Breast epithelium (tissue), 4 donors: ENCODE measurements at regions not wholly inside any gene's neighbourhood (a gene's known extent, or its start where the extent isn't known, plus 50 kb on each side); places are given as distances from the start of the nearest gene placed in this dataset.

Experiments used
- DNase-seq, 2 donors: peaks; one replicate each; pipeline ENCODE4 v3.0.0-alpha.2; 2019; ENCODE audit warnings: low spot score in 2 of 2
- H3K27ac ChIP-seq, 2 donors: fragments of 200-600 bp; sonication (generic) in 1 of 2; one replicate each; pipeline ENCODE4 v1.5.1; 2016 to 2019; ENCODE audit warnings: mild to moderate bottlenecking in 1 of 2
- H3K27me3 ChIP-seq, 2 donors: fragments of 200-600 bp; sonication (generic) in 1 of 2; one replicate each; pipeline versions ENCODE4 v1.5.1 to v1.6.0; 2017 to 2019; ENCODE audit warnings: control low read depth in 1 of 2, mild to moderate bottlenecking in 1 of 2
- H3K36me3 ChIP-seq: fragments of 200-600 bp; one replicate; pipeline ENCODE4 v1.5.1; 2019
- H3K4me1 ChIP-seq, 2 donors: fragments of 200-600 bp; sonication (generic); one replicate each; pipeline ENCODE4 v1.5.1; 2016 to 2019; ENCODE audit warnings: control low read depth in 1 of 2
- H3K4me3 ChIP-seq, 3 donors: fragments of 200-600 bp; sonication (generic); 1 replicate in 2 of 3; 2 replicates in 1 of 3; pipeline ENCODE4 v1.5.1; 2016 to 2019; ENCODE audit warnings: mild to moderate bottlenecking in 3 of 3, moderate library complexity in 2 of 3
- H3K9me3 ChIP-seq, 2 donors: fragments of 200-600 bp; sonication (generic) in 1 of 2; one replicate each; pipeline ENCODE4 v1.5.1; 2016 to 2019; ENCODE audit warnings: control low read depth in 1 of 2
- CTCF ChIP-seq, 3 donors: fragments of 450-650 bp; IDR thresholded peaks; one replicate each; pipeline ENCODE4 v1.5.1; 2016 to 2017; ENCODE audit warnings: antibody characterized with exemption in 3 of 3, mild to moderate bottlenecking in 3 of 3, moderate library complexity in 3 of 3
- POLR2A ChIP-seq: fragments of 450-650 bp; IDR thresholded peaks from one replicate; pipeline ENCODE4 v1.6.1; 2016; ENCODE audit warnings: antibody characterized with exemption, mild to moderate bottlenecking, moderate library complexity
- POLR2AphosphoS5 ChIP-seq, 3 donors: sonication (generic); formaldehyde crosslinking; IDR thresholded peaks; one replicate each; pipeline ENCODE4 v1.6.1; 2017; ENCODE audit warnings: antibody characterized with exemption in 3 of 3
- intact Hi-C: fragments of 100-400 bp; cut with DNase I; formaldehyde crosslinking; loops from one replicate; pipeline ENCODE4 v1.15.1; 2023; ENCODE audit warnings: low total_unique reads

GRCh38 chr7:18401757-18402156 is 93.8 kb upstream of the HDAC9 start:
- TF ChIP-seq CTCF (IDR thresholded peaks at IDR 0.05) = no peak
- Histone ChIP-seq H3K27me3 (no peaks in the 10 kb centered on the region), H3K36me3 (no peaks in the 10 kb centered on the region), H3K4me1 (no peaks in the 10 kb centered on the region), H3K27ac (no peak overlapping the region), H3K4me3 (no peak overlapping the region), H3K9me3 (no peaks in the 10 kb centered on the region)
- DNase-seq = no peak
- intact Hi-C loops = no loop called here

GRCh38 chr7:18402488-18403183 is 92.9 kb upstream of the HDAC9 start:
- Histone ChIP-seq H3K4me3 (no peak overlapping the region), H3K9me3 (no peaks in the 10 kb centered on the region), H3K27ac (no peak overlapping the region), H3K27me3 (no peaks in the 10 kb centered on the region), H3K4me1 (no peaks in the 10 kb centered on the region), H3K36me3 (no peaks in the 10 kb centered on the region)
- DNase-seq = no peak
- TF ChIP-seq CTCF (IDR thresholded peaks at IDR 0.05) = no peak
- intact Hi-C loops = no loop called here

GRCh38 chr7:18405726-18406125 is 89.8 kb upstream of the HDAC9 start:
- DNase-seq = no peak
- no peak for TF ChIP-seq POLR2AphosphoS5 (IDR thresholded peaks at IDR 0.05)
- TF ChIP-seq CTCF (IDR thresholded peaks at IDR 0.05) = no peak
- TF ChIP-seq POLR2A = no peak
- Histone ChIP-seq H3K36me3 (no peaks in the 10 kb centered on the region), H3K9me3 (no peaks in the 10 kb centered on the region), H3K4me1 (no peaks in the 10 kb centered on the region), H3K4me3 (no peak overlapping the region), H3K27ac (no peak overlapping the region), H3K27me3 (no peaks in the 10 kb centered on the region)
- intact Hi-C loops = no loop called here

- DNase-seq = no peak
- Histone ChIP-seq H3K27me3 (no peaks in the 10 kb centered on the region), H3K36me3 (no peaks in the 10 kb centered on the region), H3K9me3 (no peaks in the 10 kb centered on the region), H3K4me3 (no peak overlapping the region), H3K27ac (no peak overlapping the region), H3K4me1 (no peaks in the 10 kb centered on the region)
- TF ChIP-seq POLR2AphosphoS5 (IDR thresholded peaks at IDR 0.05) = no peak
- TF ChIP-seq POLR2A = no peak
- no peak for TF ChIP-seq CTCF (IDR thresholded peaks at IDR 0.05)
- intact Hi-C loops = no loop called here
Observed at GRCh38 chr7:18407385-18407784, 88.2 kb upstream of the HDAC9 start.

GRCh38 chr7:18408461-18408860 is 87.1 kb upstream of the HDAC9 start:
- H3K27ac ChIP-seq = no peak overlapping the region
- H3K27me3 ChIP-seq = no peaks in the 10 kb centered on the region
- no peak overlapping the region for H3K4me3 ChIP-seq
- no peaks in the 10 kb centered on the region for H3K36me3 ChIP-seq
- no peak for DNase-seq
- no peaks in the 10 kb centered on the region for H3K9me3 ChIP-seq
- H3K4me1 ChIP-seq = no peaks in the 10 kb centered on the region
- TF ChIP-seq CTCF (IDR thresholded peaks at IDR 0.05) (no peak), POLR2A (no peak), POLR2AphosphoS5 (IDR thresholded peaks at IDR 0.05) (no peak)
- intact Hi-C loops = no loop called here
